Uterus (tissue), 3 donors: ENCODE measurements at regions not wholly inside any gene's neighbourhood (a gene's known extent, or its start where the extent isn't known, plus 50 kb on each side); places are given as distances from the start of the nearest gene placed in this dataset.

Experiments
- DNase-seq, 2 donors: peaks; one replicate each; pipeline ENCODE4 v3.0.0-alpha.2; 2019 to 2020
- H3K27ac ChIP-seq, 2 donors: fragments of 200-600 bp; sonication (generic); 1 replicate in 1 of 2; 2 replicates in 1 of 2; pipeline ENCODE4 v1.5.1; 2016 to 2018
- H3K27me3 ChIP-seq, 2 donors: fragments of 200-600 bp; sonication (generic); one replicate each; pipeline ENCODE4 v1.5.1; 2018 to 2019; ENCODE audit warnings: control low read depth in 1 of 2
- H3K36me3 ChIP-seq, 2 donors: fragments of 200-600 bp; sonication (generic); one replicate each; pipeline ENCODE4 v1.5.1; 2019; ENCODE audit warnings: control low read depth in 1 of 2
- H3K4me1 ChIP-seq, 2 donors: fragments of 200-600 bp; sonication (generic); one replicate each; pipeline ENCODE4 v1.5.1; 2018 to 2019; ENCODE audit warnings: control low read depth in 1 of 2
- H3K4me3 ChIP-seq, 2 donors: fragments of 200-600 bp; sonication (generic); 1 replicate in 1 of 2; 2 replicates in 1 of 2; pipeline ENCODE4 v1.5.1; 2018 to 2019; ENCODE audit warnings: mild to moderate bottlenecking in 1 of 2
- H3K9me3 ChIP-seq, 2 donors: fragments of 200-600 bp; sonication (generic); one replicate each; pipeline ENCODE4 v1.5.1; 2019; ENCODE audit warnings: control low read depth in 1 of 2
- CTCF ChIP-seq, 4 experiments: fragments of 200-600 bp in 2 of 4; fragments of 450-650 bp in 2 of 4; sonication (generic) in 2 of 4; IDR thresholded peaks; one replicate each; pipeline ENCODE4 v1.5.1; 2016 to 2019; ENCODE audit warnings: antibody characterized with exemption in 4 of 4, mild to moderate bottlenecking in 2 of 4, moderate library complexity in 1 of 4
- POLR2A ChIP-seq, 2 donors: fragments of 450-650 bp; IDR thresholded peaks; one replicate each; pipeline ENCODE4 v1.6.1; 2016; ENCODE audit warnings: antibody characterized with exemption in 2 of 2, mild to moderate bottlenecking in 1 of 2, moderate library complexity in 1 of 2
- intact Hi-C: fragments of 100-400 bp; cut with DNase I; formaldehyde crosslinking; loops from one replicate; pipeline ENCODE4 v1.15.1; 2023; ENCODE audit warnings: low total_unique reads
- donor health status: DM: yes; HTN: yes; CAD: no.

DNA sequence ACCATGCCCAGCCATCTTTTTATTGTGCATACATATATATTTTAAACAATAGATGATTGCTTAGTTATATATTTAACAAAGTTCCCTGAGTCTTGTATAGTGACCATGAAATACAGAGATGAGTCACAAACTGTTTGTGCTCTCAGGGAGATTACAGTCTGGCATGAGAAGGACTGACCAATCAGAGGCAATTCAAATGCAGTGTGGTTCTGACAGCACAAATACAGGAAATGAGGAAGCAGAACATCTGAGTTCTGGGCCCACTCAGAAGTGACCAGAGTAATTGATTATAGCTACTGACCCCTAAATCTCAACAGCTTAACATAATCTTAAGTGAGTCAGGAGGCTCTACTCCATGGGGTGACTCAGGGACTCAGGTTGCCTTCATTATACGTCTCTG is 534.5 kb downstream of the OMA1 start:
- no peaks in the 10 kb centered on the region for H3K27me3 ChIP-seq
- no peaks in the 10 kb centered on the region for H3K9me3 ChIP-seq
- no peak for DNase-seq
- H3K4me1 ChIP-seq = no peaks in the 10 kb centered on the region
- no peak overlapping the region for H3K27ac ChIP-seq
- no peak overlapping the region for H3K4me3 ChIP-seq
- no peak for TF ChIP-seq POLR2A (IDR thresholded peaks at IDR 0.05)
- no peak for TF ChIP-seq CTCF (IDR thresholded peaks at IDR 0.05)
- intact Hi-C loops = no loop called here
- no peaks in the 10 kb centered on the region for H3K36me3 ChIP-seq

- Histone ChIP-seq H3K4me1 (no peaks in the 10 kb centered on the region), H3K27ac (no peak overlapping the region), H3K9me3 (no peaks in the 10 kb centered on the region), H3K36me3 (no peaks in the 10 kb centered on the region), H3K27me3 (no peaks in the 10 kb centered on the region), H3K4me3 (no peak overlapping the region)
- intact Hi-C loops = no loop called here
- TF ChIP-seq POLR2A (IDR thresholded peaks at IDR 0.05) (no peak), CTCF (IDR thresholded peaks at IDR 0.05) (no peak)
- no peak for DNase-seq
These were observed 540.0 kb downstream of the OMA1 start for GRCh38 chr1:58006421-58007046.

- no peaks in the 10 kb centered on the region for H3K4me1 ChIP-seq
- intact Hi-C loops = no loop called here
- H3K9me3 ChIP-seq = no peaks in the 10 kb centered on the region
- no peak for DNase-seq
- H3K27me3 ChIP-seq = no peaks in the 10 kb centered on the region
- H3K27ac ChIP-seq = no peak overlapping the region
- H3K36me3 ChIP-seq = no peaks in the 10 kb centered on the region
- no peak overlapping the region for H3K4me3 ChIP-seq
- TF ChIP-seq POLR2A (IDR thresholded peaks at IDR 0.05) = no peak
- TF ChIP-seq CTCF (IDR thresholded peaks at IDR 0.05) = no peak
These were observed 541.3 kb downstream of the OMA1 start for GRCh38 chr1:58005212-58005611.

GRCh38 chr1:58003988-58004387 is 542.5 kb downstream of the OMA1 start:
- H3K4me1 ChIP-seq = no peaks in the 10 kb centered on the region
- DNase-seq = no peak
- no peak overlapping the region for H3K4me3 ChIP-seq
- H3K27ac ChIP-seq = no peak overlapping the region
- H3K36me3 ChIP-seq = no peaks in the 10 kb centered on the region
- TF ChIP-seq POLR2A (IDR thresholded peaks at IDR 0.05) (no peak), CTCF (IDR thresholded peaks at IDR 0.05) (no peak)
- intact Hi-C loops = no loop called here
- H3K27me3 ChIP-seq = no peaks in the 10 kb centered on the region
- H3K9me3 ChIP-seq = no peaks in the 10 kb centered on the region

DNA sequence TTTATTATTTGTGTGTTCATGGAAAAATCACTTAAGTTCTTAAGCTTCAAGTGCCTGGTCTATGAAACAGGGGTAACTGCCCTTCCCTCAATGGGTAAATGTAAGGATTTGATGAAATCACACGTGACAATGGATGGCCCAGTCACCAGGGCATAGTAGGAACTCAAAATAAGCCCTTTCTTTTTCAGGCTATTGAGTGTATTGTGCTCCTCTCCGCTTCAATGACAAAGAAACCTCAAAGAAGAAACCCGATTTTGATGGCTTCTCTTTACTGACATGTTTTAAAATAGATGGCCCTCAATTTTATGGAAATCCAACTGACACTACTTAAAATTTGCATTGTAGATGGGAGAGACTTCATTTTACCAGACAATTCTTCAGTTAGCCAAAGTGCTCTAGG is 543.5 kb downstream of the OMA1 start:
- no peak overlapping the region for H3K27ac ChIP-seq
- TF ChIP-seq POLR2A (IDR thresholded peaks at IDR 0.05) (no peak), CTCF (IDR thresholded peaks at IDR 0.05) (no peak)
- no peaks in the 10 kb centered on the region for H3K27me3 ChIP-seq
- no peaks in the 10 kb centered on the region for H3K4me1 ChIP-seq
- no peak overlapping the region for H3K4me3 ChIP-seq
- intact Hi-C loops = no loop called here
- H3K9me3 ChIP-seq = no peaks in the 10 kb centered on the region
- DNase-seq = no peak
- no peaks in the 10 kb centered on the region for H3K36me3 ChIP-seq
